Naive thymus-derived CD4-positive, alpha-beta T cell (primary cell): ENCODE measurements at regions not wholly inside any gene's neighbourhood (a gene's known extent, or its start where the extent isn't known, plus 50 kb on each side); places are given as distances from the start of the nearest gene placed in this dataset.
"Not testable (repeated sequence)": the region's sequence is repeated elsewhere in the genome, so short reads cannot be mapped to it uniquely, and the experiment has no call there.

Experiments
- ATAC-seq: fragments of 150-1000 bp; cut with Tn5 transposase; 2 replicates; pipeline ENCODE4 v1.10.0; 2021; ENCODE audit warnings: mild to moderate bottlenecking, moderate library complexity
- CTCF ChIA-PET: fragments of 350-600 bp; sonication (Branson Sonifier 250); formaldehyde crosslinking; loops from one replicate; lab custom pipeline; 2021; ENCODE audit warnings: antibody characterized with exemption; lab: Charles Lee
- POLR2A ChIA-PET: fragments of 350-600 bp; sonication (Branson Sonifier 250); formaldehyde crosslinking; loops from one replicate; lab custom pipeline; 2021; ENCODE audit warnings: antibody characterized with exemption, inconsistent platforms; lab: Charles Lee
- DNase-seq, 9 donors: peaks; one replicate each; pipeline versions ENCODE4 v3.0.0 to v3.0.0-alpha.2; 2020 to 2022; ENCODE audit warnings: mixed read lengths in 1 of 9
- H3K27ac ChIP-seq: one replicate; pipeline ENCODE4 v1.7.0; 2013; ENCODE audit warnings: mild to moderate bottlenecking, low read depth, low read length, moderate library complexity
- H3K27me3 ChIP-seq, 2 donors: one replicate each; pipeline ENCODE4 v1.7.0; 2013; ENCODE audit warnings: low read length in 2 of 2, mild to moderate bottlenecking in 2 of 2, moderate library complexity in 2 of 2; ENCODE audit not compliant: control insufficient read depth in 2 of 2, insufficient read depth in 2 of 2
- H3K36me3 ChIP-seq, 3 experiments: 1 replicate in 2 of 3; 2 replicates in 1 of 3; pipeline ENCODE4 v1.7.0; 2013; ENCODE audit warnings: low read length in 3 of 3, mild to moderate bottlenecking in 3 of 3, moderate library complexity in 1 of 3; ENCODE audit not compliant: insufficient read depth in 3 of 3, control insufficient read depth in 2 of 3
- H3K4me1 ChIP-seq, 2 donors: one replicate each; pipeline ENCODE4 v1.7.0; 2013; ENCODE audit warnings: low read length in 2 of 2, mild to moderate bottlenecking in 2 of 2, moderate library complexity in 1 of 2; ENCODE audit not compliant: control insufficient read depth in 2 of 2, insufficient read depth in 2 of 2
- H3K4me3 ChIP-seq: 2 replicates; pipeline ENCODE4 v1.7.0; 2013; ENCODE audit warnings: mild to moderate bottlenecking, low read length
- H3K9me3 ChIP-seq, 3 experiments: 1 replicate in 2 of 3; 2 replicates in 1 of 3; pipeline ENCODE4 v1.7.0; 2013; ENCODE audit warnings: low read length in 3 of 3; ENCODE audit not compliant: control insufficient read depth in 2 of 3
- H3K27ac Mint-ChIP-seq, 9 donors: one replicate each; pipeline ENCODE4 v1.8.0; 2020 to 2022; ENCODE audit warnings: mixed read lengths in 9 of 9, mild to moderate bottlenecking in 8 of 9, moderate library complexity in 5 of 9, inconsistent platforms in 2 of 9
- H3K27me3 Mint-ChIP-seq, 5 donors: one replicate each; pipeline ENCODE4 v1.8.0; 2021 to 2022; ENCODE audit warnings: mixed read lengths in 5 of 5, mild to moderate bottlenecking in 1 of 5
- H3K36me3 Mint-ChIP-seq, 5 donors: one replicate each; pipeline ENCODE4 v1.8.0; 2020 to 2022; ENCODE audit warnings: mixed read lengths in 5 of 5, mild to moderate bottlenecking in 3 of 5, inconsistent platforms in 1 of 5
- H3K4me1 Mint-ChIP-seq, 7 donors: one replicate each; pipeline ENCODE4 v1.8.0; 2020 to 2022; ENCODE audit warnings: mixed read lengths in 7 of 7, mild to moderate bottlenecking in 3 of 7, inconsistent platforms in 1 of 7
- H3K4me3 Mint-ChIP-seq, 10 donors: one replicate each; pipeline ENCODE4 v1.8.0; 2020 to 2022; ENCODE audit warnings: mild to moderate bottlenecking in 10 of 10, mixed read lengths in 10 of 10, moderate library complexity in 6 of 10, inconsistent platforms in 2 of 10
- H3K9me3 Mint-ChIP-seq, 11 donors: one replicate each; pipeline ENCODE4 v1.8.0; 2020 to 2022; ENCODE audit warnings: mixed read lengths in 11 of 11, mild to moderate bottlenecking in 4 of 11, inconsistent platforms in 1 of 11, moderate library complexity in 1 of 11
- intact Hi-C, 2 donors: fragments of 100-400 bp; cut with micrococcal nuclease; formaldehyde crosslinking; loops; one replicate each; pipeline ENCODE4 v1.15.1; 2023

GRCh38 chr12:33026791-33027190 is 130.2 kb upstream of the PKP2 start:
- Histone ChIP-seq H3K27ac (no peak overlapping the region), H3K9me3 (no peaks in the 10 kb centered on the region), H3K27me3 (no peaks in the 10 kb centered on the region), H3K36me3 (no peaks in the 10 kb centered on the region), H3K4me3 (no peak overlapping the region), H3K4me1 (no peaks in the 10 kb centered on the region)
- POLR2A ChIA-PET = no interaction called here
- Mint-ChIP-seq H3K4me1 (no peaks in the 10 kb centered on the region), H3K27ac (no peak overlapping the region), H3K27me3 (no peaks in the 10 kb centered on the region), H3K9me3 (peaks cover 0 to 11% (median 5%) of the 10 kb centered on the region in 11 donors), H3K4me3 (no peak overlapping the region), H3K36me3 (no peaks in the 10 kb centered on the region)
- no peak for DNase-seq
- CTCF ChIA-PET = no interaction called here
- intact Hi-C loops = no loop called here
- ATAC-seq = no peak

GRCh38 chr12:33022724-33023123 is 126.1 kb upstream of the PKP2 start:
- ATAC-seq, H3K4me3 Mint-ChIP-seq, H3K27ac ChIP-seq, POLR2A ChIA-PET, H3K4me1 ChIP-seq, H3K36me3 ChIP-seq, H3K36me3 Mint-ChIP-seq, H3K4me1 Mint-ChIP-seq, H3K27ac Mint-ChIP-seq, intact Hi-C loops, H3K27me3 ChIP-seq, H3K9me3 ChIP-seq, H3K4me3 ChIP-seq, CTCF ChIA-PET, DNase-seq: not testable (repeated sequence)
- Mint-ChIP-seq H3K27me3 (peaks cover 0 to 15% (median 0%) of the 10 kb centered on the region in 5 donors), H3K9me3 (peaks cover 8 to 40% (median 13%) of the 10 kb centered on the region in 11 donors)

GRCh38 chr12:33017029-33017428 is 120.5 kb upstream of the PKP2 start:
- H3K9me3 ChIP-seq, H3K27ac Mint-ChIP-seq, H3K36me3 ChIP-seq, H3K4me3 Mint-ChIP-seq, POLR2A ChIA-PET, H3K4me1 ChIP-seq, ATAC-seq, intact Hi-C loops, H3K27me3 ChIP-seq, H3K4me3 ChIP-seq, H3K4me1 Mint-ChIP-seq, CTCF ChIA-PET, H3K27ac ChIP-seq, DNase-seq: not testable (repeated sequence)
- Mint-ChIP-seq H3K36me3 (peaks cover 0 to 12% (median 4%) of the 10 kb centered on the region in 5 donors), H3K27me3 (peaks cover 0 to 15% (median 0%) of the 10 kb centered on the region in 5 donors), H3K9me3 (peaks cover 13 to 57% (median 26%) of the 10 kb centered on the region in 11 donors)

GRCh38 chr12:33012226-33012625 is 115.6 kb upstream of the PKP2 start:
- H3K27me3 Mint-ChIP-seq = peaks cover 0 to 8% (median 4%) of the 10 kb centered on the region in 5 donors
- H3K4me3 Mint-ChIP-seq = no peak overlapping the region
- no peak overlapping the region for H3K27ac Mint-ChIP-seq
- no peak overlapping the region for H3K4me3 ChIP-seq
- H3K36me3 Mint-ChIP-seq = peaks cover 0 to 6% (median 4%) of the 10 kb centered on the region in 5 donors
- intact Hi-C loops = no loop called here
- H3K4me1 ChIP-seq = no peaks in the 10 kb centered on the region
- ChIA-PET CTCF (no interaction called here), POLR2A (no interaction called here)
- H3K9me3 Mint-ChIP-seq = peaks cover 6 to 35% (median 17%) of the 10 kb centered on the region in 11 donors
- DNase-seq = no peak
- no peaks in the 10 kb centered on the region for H3K9me3 ChIP-seq
- no peaks in the 10 kb centered on the region for H3K36me3 ChIP-seq
- no peak for ATAC-seq
- no peak overlapping the region for H3K27ac ChIP-seq
- no peaks in the 10 kb centered on the region for H3K27me3 ChIP-seq
- no peaks in the 10 kb centered on the region for H3K4me1 Mint-ChIP-seq

GRCh38 chr12:33006106-33006505 is 109.5 kb upstream of the PKP2 start:
- no peaks in the 10 kb centered on the region for H3K4me1 ChIP-seq
- ATAC-seq (no peak), DNase-seq (no peak)
- CTCF ChIA-PET = no interaction called here
- Mint-ChIP-seq H3K4me3 (no peak overlapping the region), H3K27me3 (peaks cover 0 to 9% (median 7%) of the 10 kb centered on the region in 5 donors), H3K36me3 (no peaks in the 10 kb centered on the region), H3K9me3 (peaks cover 0 to 29% (median 5%) of the 10 kb centered on the region in 11 donors), H3K27ac (no peak overlapping the region), H3K4me1 (no peaks in the 10 kb centered on the region)
- POLR2A ChIA-PET = no interaction called here
- no peaks in the 10 kb centered on the region for H3K36me3 ChIP-seq
- no peaks in the 10 kb centered on the region for H3K27me3 ChIP-seq
- no peak overlapping the region for H3K4me3 ChIP-seq
- H3K9me3 ChIP-seq = no peaks in the 10 kb centered on the region
- H3K27ac ChIP-seq = no peak overlapping the region
- intact Hi-C loops = no loop called here

- no peaks in the 10 kb centered on the region for H3K4me1 ChIP-seq
- no peak for ATAC-seq
Measured at GRCh38 chr12:33000016-33000415, 103.4 kb upstream of the PKP2 start.

GRCh38 chr12:32997471-32997870 is 100.9 kb upstream of the PKP2 start:
- H3K27me3 ChIP-seq = no peaks in the 10 kb centered on the region
- no peak overlapping the region for H3K27ac ChIP-seq
- no peak overlapping the region for H3K27ac Mint-ChIP-seq
- no peak overlapping the region for H3K4me3 ChIP-seq
- no peaks in the 10 kb centered on the region for H3K36me3 Mint-ChIP-seq
- no peak overlapping the region for H3K4me3 Mint-ChIP-seq
- intact Hi-C loops = no loop called here
- ChIA-PET POLR2A (no interaction called here), CTCF (no interaction called here)
- peaks cover 0 to 13% (median under 1%) of the 10 kb centered on the region in 5 donors for H3K27me3 Mint-ChIP-seq
- DNase-seq (no peak), ATAC-seq (no peak)
- no peaks in the 10 kb centered on the region for H3K4me1 Mint-ChIP-seq
- no peaks in the 10 kb centered on the region for H3K4me1 ChIP-seq
- H3K9me3 Mint-ChIP-seq = peaks cover 0 to 12% (median 0%) of the 10 kb centered on the region in 11 donors
- H3K36me3 ChIP-seq = no peaks in the 10 kb centered on the region
- H3K9me3 ChIP-seq = no peaks in the 10 kb centered on the region

More at GRCh38 chr12:33000016-33000415, 103.4 kb upstream of the PKP2 start:
- H3K9me3 Mint-ChIP-seq = peaks cover 0 to 19% (median 1%) of the 10 kb centered on the region in 11 donors
- no peak for DNase-seq
- CTCF ChIA-PET = no interaction called here
- POLR2A ChIA-PET = no interaction called here
- H3K36me3 ChIP-seq = no peaks in the 10 kb centered on the region
- H3K36me3 Mint-ChIP-seq = no peaks in the 10 kb centered on the region
- H3K4me3 ChIP-seq = no peak overlapping the region
- H3K27ac Mint-ChIP-seq = no peak overlapping the region
- no peaks in the 10 kb centered on the region for H3K27me3 Mint-ChIP-seq
- no peak overlapping the region for H3K27ac ChIP-seq
- H3K4me3 Mint-ChIP-seq = no peak overlapping the region
- no peaks in the 10 kb centered on the region for H3K27me3 ChIP-seq
- H3K9me3 ChIP-seq = no peaks in the 10 kb centered on the region
- intact Hi-C loops = no loop called here
- no peaks in the 10 kb centered on the region for H3K4me1 Mint-ChIP-seq
